ENCODE measurements at regions not wholly inside any gene's neighbourhood (a gene's known extent, or its start where the extent isn't known, plus 50 kb on each side); places are given as distances from the start of the nearest gene placed in this dataset.

DNA sequence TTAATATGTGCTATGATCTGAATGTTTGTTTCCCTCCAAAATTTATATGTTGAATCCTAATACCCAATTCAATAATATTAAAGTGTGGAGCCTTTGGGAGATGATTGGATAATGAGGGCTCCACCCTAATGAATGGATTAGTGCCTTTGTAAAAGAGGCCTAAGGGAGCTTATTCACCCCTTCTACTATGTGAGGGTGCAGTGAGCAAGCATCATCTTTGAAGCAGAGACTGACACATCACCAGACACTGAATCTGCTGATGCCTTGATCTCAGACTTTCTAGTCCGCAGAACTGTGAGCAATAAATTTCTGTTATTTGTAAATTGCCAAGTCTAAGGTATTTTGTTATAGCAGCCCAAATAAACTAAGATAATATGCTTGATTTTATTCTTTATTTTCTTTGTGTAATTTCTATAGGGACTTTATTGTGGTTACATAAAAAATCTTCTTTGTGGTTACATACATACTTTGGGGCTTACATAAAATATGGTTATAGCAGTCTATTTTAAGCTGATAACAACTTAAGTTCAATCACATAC lies 131.1 kb upstream of the SLC38A2 start:
- no peak for TF ChIP-seq POLR2AphosphoS5 (IDR thresholded peaks at IDR 0.05; ENCODE audit: low read depth, low read length)
- TF ChIP-seq, protein P1, sequence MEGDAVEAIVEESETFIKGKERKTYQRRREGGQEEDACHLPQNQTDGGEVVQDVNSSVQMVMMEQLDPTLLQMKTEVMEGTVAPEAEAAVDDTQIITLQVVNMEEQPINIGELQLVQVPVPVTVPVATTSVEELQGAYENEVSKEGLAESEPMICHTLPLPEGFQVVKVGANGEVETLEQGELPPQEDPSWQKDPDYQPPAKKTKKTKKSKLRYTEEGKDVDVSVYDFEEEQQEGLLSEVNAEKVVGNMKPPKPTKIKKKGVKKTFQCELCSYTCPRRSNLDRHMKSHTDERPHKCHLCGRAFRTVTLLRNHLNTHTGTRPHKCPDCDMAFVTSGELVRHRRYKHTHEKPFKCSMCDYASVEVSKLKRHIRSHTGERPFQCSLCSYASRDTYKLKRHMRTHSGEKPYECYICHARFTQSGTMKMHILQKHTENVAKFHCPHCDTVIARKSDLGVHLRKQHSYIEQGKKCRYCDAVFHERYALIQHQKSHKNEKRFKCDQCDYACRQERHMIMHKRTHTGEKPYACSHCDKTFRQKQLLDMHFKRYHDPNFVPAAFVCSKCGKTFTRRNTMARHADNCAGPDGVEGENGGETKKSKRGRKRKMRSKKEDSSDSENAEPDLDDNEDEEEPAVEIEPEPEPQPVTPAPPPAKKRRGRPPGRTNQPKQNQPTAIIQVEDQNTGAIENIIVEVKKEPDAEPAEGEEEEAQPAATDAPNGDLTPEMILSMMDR (IDR thresholded peaks at IDR 0.05), result no peak
- no peak for TF ChIP-seq TEAD4 (IDR thresholded peaks at IDR 0.05; ENCODE audit: borderline replicate concordance, insufficient read depth)
- TF ChIP-seq MEF2A (IDR thresholded peaks at IDR 0.05; ENCODE audit: borderline replicate concordance, low read depth), result no peak
- TF ChIP-seq RAD21 (IDR thresholded peaks at IDR 0.05; ENCODE audit: low read length), result no peak
- TF ChIP-seq MXI1 (IDR thresholded peaks at IDR 0.05; ENCODE audit: low read depth, low read length), result no peak
- no peak for TF ChIP-seq EZH2phosphoT487 (IDR thresholded peaks at IDR 0.05; ENCODE audit: borderline replicate concordance, low read depth)
- TF ChIP-seq, protein P2, sequence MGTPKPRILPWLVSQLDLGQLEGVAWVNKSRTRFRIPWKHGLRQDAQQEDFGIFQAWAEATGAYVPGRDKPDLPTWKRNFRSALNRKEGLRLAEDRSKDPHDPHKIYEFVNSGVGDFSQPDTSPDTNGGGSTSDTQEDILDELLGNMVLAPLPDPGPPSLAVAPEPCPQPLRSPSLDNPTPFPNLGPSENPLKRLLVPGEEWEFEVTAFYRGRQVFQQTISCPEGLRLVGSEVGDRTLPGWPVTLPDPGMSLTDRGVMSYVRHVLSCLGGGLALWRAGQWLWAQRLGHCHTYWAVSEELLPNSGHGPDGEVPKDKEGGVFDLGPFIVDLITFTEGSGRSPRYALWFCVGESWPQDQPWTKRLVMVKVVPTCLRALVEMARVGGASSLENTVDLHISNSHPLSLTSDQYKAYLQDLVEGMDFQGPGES (IDR thresholded peaks at IDR 0.05; ENCODE audit: low read depth, low read length), result no peak
